Gastroesophageal sphincter (tissue), 3 donors: ENCODE measurements at regions not wholly inside any gene's neighbourhood (a gene's known extent, or its start where the extent isn't known, plus 50 kb on each side); places are given as distances from the start of the nearest gene placed in this dataset.

ENCODE experiments used
- CTCF ChIP-seq, 4 experiments: fragments of 200-600 bp in 2 of 4; fragments of 450-650 bp in 2 of 4; sonication (generic) in 1 of 4; IDR thresholded peaks; one replicate each; pipeline ENCODE4 v1.5.1; 2017 to 2019; ENCODE audit warnings: antibody characterized with exemption in 4 of 4, mild to moderate bottlenecking in 2 of 4, moderate library complexity in 2 of 4
- POLR2A ChIP-seq, 2 donors: fragments of 450-650 bp; IDR thresholded peaks; one replicate each; pipeline ENCODE4 v1.6.1; 2017; ENCODE audit warnings: antibody characterized with exemption in 2 of 2, mild to moderate bottlenecking in 2 of 2, moderate library complexity in 1 of 2

- TF ChIP-seq POLR2A (IDR thresholded peaks at IDR 0.05), result no peak
- no peak for TF ChIP-seq CTCF (IDR thresholded peaks at IDR 0.05)
These were observed 264.6 kb upstream of the THUMPD2 start for GRCh38 chr2:40043641-40044040.
